ENCODE measurements at regions not wholly inside any gene's neighbourhood (a gene's known extent, or its start where the extent isn't known, plus 50 kb on each side); places are given as distances from the start of the nearest gene placed in this dataset.

- H3K79me2 ChIP-seq (ENCODE audit: control insufficient read depth, insufficient read depth, low read length) = no peaks in the 10 kb centered on the region
- WGBS (ENCODE audit: insufficient coverage, insufficient replicate concordance, low lambda C conversion rate, missing lambda C conversion rate) = 1% methylated on average over 4 of the region's 4 CpGs
- FAIRE-seq = no peak
- intact Hi-C loops (cut with micrococcal nuclease; ENCODE audit: unreplicated experiment) = no loop called here
- H2AFZ ChIP-seq (ENCODE audit: control insufficient read depth, low read depth, low read length) = no peak overlapping the region
- H3K36me3 ChIP-seq (ENCODE audit: control insufficient read depth in 2 of 2, insufficient read depth in 2 of 2, low read length in 1 of 2) = no peaks in the 10 kb centered on the region
- no peak overlapping the region for H3K4me3 ChIP-seq
- no peak overlapping the region for H3K27ac ChIP-seq (ENCODE audit: control insufficient read depth, insufficient read depth)
- DNase-seq (ENCODE audit: low read depth, low spot score) = no peak
- ATAC-seq = peak; percentile 38
- SMC1A ChIA-PET (ENCODE audit: uncharacterized antibody, unreplicated experiment) = interaction anchor here (0.7 to 1.7 kb wide), 10 partner anchors 8 to 1431 kb away, joined by 3 to 8 read pairs (median 3); no protein-coding TSS in a partner anchor
- no peak for TF ChIP-seq SRF (IDR thresholded peaks at IDR 0.05; ENCODE audit: low read depth in 2 of 2, low read length in 2 of 2)
- TF ChIP-seq HCFC1 (IDR thresholded peaks at IDR 0.05; ENCODE audit: low read length) = no peak
- no peak for TF ChIP-seq FOXK2 (IDR thresholded peaks at IDR 0.05)
- no peak for TF ChIP-seq RUNX3 (IDR thresholded peaks at IDR 0.05; ENCODE audit: low read length)
- no peak for TF ChIP-seq JUNB (IDR thresholded peaks at IDR 0.05)
- no peak for TF ChIP-seq MTA3 (IDR thresholded peaks at IDR 0.05; ENCODE audit: borderline replicate concordance, low read length)
- no peak for TF ChIP-seq NRF1 (conservative IDR thresholded peaks at IDR 0.05; ENCODE audit: low read depth, low read length)
- no peak for TF ChIP-seq WRNIP1 (IDR thresholded peaks at IDR 0.05; ENCODE audit: borderline replicate concordance, low read depth, low read length)
- TF ChIP-seq STAT3 (IDR thresholded peaks at IDR 0.05; ENCODE audit: low read depth, low read length) = no peak
- no peak for TF ChIP-seq USF1 (IDR thresholded peaks at IDR 0.05; ENCODE audit: borderline replicate concordance, extremely low read length, insufficient read depth, low read depth, low read length)
- TF ChIP-seq, protein P1, sequence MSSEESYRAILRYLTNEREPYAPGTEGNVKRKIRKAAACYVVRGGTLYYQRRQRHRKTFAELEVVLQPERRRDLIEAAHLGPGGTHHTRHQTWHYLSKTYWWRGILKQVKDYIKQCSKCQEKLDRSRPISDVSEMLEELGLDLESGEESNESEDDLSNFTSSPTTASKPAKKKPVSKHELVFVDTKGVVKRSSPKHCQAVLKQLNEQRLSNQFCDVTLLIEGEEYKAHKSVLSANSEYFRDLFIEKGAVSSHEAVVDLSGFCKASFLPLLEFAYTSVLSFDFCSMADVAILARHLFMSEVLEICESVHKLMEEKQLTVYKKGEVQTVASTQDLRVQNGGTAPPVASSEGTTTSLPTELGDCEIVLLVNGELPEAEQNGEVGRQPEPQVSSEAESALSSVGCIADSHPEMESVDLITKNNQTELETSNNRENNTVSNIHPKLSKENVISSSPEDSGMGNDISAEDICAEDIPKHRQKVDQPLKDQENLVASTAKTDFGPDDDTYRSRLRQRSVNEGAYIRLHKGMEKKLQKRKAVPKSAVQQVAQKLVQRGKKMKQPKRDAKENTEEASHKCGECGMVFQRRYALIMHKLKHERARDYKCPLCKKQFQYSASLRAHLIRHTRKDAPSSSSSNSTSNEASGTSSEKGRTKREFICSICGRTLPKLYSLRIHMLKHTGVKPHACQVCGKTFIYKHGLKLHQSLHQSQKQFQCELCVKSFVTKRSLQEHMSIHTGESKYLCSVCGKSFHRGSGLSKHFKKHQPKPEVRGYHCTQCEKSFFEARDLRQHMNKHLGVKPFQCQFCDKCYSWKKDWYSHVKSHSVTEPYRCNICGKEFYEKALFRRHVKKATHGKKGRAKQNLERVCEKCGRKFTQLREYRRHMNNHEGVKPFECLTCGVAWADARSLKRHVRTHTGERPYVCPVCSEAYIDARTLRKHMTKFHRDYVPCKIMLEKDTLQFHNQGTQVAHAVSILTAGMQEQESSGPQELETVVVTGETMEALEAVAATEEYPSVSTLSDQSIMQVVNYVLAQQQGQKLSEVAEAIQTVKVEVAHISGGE (CRISPR knock-in tag; IDR thresholded peaks at IDR 0.05) = no peak
- no peak for TF ChIP-seq CEBPB (IDR thresholded peaks at IDR 0.05; ENCODE audit: borderline replicate concordance in 1 of 2, low read depth in 2 of 2, low read length in 2 of 2)
- TF ChIP-seq NR2F1 (conservative IDR thresholded peaks at IDR 0.05) = no peak
- TF ChIP-seq IKZF2 (IDR thresholded peaks at IDR 0.05) = no peak
- no peak for TF ChIP-seq ZBED1 (IDR thresholded peaks at IDR 0.05; ENCODE audit: borderline replicate concordance)
- no peak for TF ChIP-seq RELA (IDR thresholded peaks at IDR 0.05; ENCODE audit: borderline replicate concordance, partially characterized antibody)
- no peak for TF ChIP-seq SMC3 (IDR thresholded peaks at IDR 0.05; ENCODE audit: borderline replicate concordance, low read length)
- no peak for TF ChIP-seq HDAC6 (IDR thresholded peaks at IDR 0.05; ENCODE audit: unreplicated experiment)
- TF ChIP-seq IKZF1 (conservative IDR thresholded peaks at IDR 0.05) = no peak
- TF ChIP-seq CHD4 (IDR thresholded peaks at IDR 0.05) = no peak
- no peaks in the 10 kb centered on the region for H4K20me1 ChIP-seq (ENCODE audit: control insufficient read depth, insufficient read depth)
- BruUV-seq (replicated peaks) = no TSS peak
- POLR2A ChIA-PET = interaction anchor here (0.9 kb wide), 1 partner anchor 8 kb away, joined by 3 read pairs; no protein-coding TSS in a partner anchor
- no peaks in the 10 kb centered on the region for H3K27me3 ChIP-seq (replicated peaks in 1 of 2; ENCODE audit: control insufficient read depth in 2 of 2, insufficient read depth in 2 of 2, low read length in 1 of 2)
- H3K4me1 ChIP-seq (ENCODE audit: control insufficient read depth, insufficient read depth, low read length) = no peaks in the 10 kb centered on the region
- no peak overlapping the region for H3K9ac ChIP-seq (ENCODE audit: control insufficient read depth, insufficient read depth, low read length)
- no peaks in the 10 kb centered on the region for H3K9me3 ChIP-seq (replicated peaks; ENCODE audit: control insufficient read depth, insufficient read depth, low read length)
- CTCF ChIA-PET = interaction anchor here (0.6 to 1.5 kb wide), 7 partner anchors 9 to 1042 kb away, joined by 3 to 5 read pairs (median 3); no protein-coding TSS in a partner anchor
- no peak overlapping the region for H3K4me2 ChIP-seq (ENCODE audit: control insufficient read depth, insufficient read depth)
- RAD21 ChIA-PET (ENCODE audit: unreplicated experiment) = interaction anchor here (0.6 to 1.6 kb wide), 10 partner anchors 9 to 1042 kb away, joined by 3 to 7 read pairs (median 3); no protein-coding TSS in a partner anchor
- in situ Hi-C loops (cut with MboI) = no loop called here
These were observed 1047.8 kb downstream of the EPHA7 start for GRCh38 chr6:92371211-92372208.

All from GM12878 (cell line).